DMS79 treated with DMSO at 0.1 percent for 48 hours (cell line): ENCODE measurements at regions not wholly inside any gene's neighbourhood (a gene's known extent, or its start where the extent isn't known, plus 50 kb on each side); places are given as distances from the start of the nearest gene placed in this dataset.

Experiments
- DNase-seq: peaks from one replicate; lab custom pipeline; 2025; lab: John Stamatoyannopoulos, UW

DNA sequence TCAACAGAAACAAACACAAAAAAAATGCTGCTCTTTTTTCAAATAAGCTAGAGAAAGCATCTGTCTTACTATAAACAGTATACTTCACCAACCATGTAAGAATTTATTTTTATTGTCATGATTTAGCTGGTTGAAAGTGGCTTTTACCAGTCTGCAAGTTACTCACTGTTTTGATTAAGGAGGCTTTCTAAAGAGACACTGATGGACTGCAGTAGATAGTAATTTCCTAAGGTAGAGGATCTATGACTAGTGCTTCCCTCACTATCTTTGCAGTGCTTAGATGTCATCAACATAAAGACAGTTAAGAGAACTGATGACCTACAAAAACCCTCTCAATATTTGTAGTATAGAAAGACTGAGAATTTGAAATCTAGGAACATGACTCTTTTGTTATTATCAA is 846.2 kb upstream of the AGA start:
- no peak for DNase-seq

DNA sequence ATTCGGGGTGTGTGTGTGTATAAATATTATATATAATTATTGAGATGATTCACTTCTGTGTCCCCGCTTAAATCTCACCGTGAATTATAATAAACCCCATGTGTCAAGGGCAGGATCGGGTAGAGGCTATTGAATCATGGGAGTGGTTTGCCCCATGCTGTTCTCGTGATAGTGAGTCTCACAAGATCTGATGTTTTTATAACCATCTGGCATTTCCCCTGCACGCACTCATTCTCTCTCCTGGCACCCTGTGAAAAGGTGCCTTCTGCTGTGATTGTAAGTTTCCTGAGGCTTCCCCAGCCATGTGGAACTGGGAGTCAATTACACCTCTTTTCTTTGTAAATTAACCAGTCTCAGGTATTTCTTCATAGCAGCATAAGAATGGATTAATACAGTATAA is 851.4 kb upstream of the AGA start:
- no peak for DNase-seq

DNA sequence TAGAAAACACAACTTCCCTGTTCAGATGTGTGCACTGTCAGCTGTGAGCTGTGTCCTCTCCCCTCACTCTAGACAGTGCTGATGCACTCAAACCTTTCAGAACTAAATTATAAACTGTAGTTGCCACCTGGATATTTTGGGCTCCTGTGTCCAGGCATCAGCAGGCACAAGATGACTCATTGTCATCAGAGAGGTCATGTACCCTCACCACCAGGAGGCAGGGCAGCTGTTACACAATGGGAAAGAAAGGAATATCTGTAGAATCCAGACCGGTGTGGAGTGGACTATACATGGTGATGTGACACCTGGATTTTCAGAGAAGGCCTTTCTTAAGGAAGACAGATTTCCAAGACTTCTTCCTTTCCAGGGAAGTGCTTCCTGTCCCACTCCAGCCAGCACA is 854.4 kb upstream of the AGA start:
- no peak for DNase-seq

DNA sequence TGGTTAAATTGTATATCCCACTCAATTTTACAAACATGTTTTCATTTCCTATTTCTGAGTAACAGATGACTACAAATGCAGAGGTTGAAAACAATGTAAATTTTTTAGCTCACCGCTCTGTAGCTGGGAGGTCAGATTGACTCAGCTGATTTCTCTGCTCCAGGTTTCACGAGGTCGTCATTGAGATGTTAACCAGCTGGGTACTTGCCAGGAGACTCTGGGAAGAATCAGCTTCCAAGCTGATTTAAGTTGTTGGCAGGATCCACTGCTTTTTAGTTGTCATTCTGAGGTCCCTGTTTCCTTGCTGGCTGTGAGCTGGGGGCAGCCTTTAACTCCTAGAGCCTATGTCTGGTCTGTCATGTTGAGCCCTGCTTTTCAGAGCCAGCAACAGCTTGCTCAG is 864.3 kb upstream of the AGA start:
- no peak for DNase-seq

DNA sequence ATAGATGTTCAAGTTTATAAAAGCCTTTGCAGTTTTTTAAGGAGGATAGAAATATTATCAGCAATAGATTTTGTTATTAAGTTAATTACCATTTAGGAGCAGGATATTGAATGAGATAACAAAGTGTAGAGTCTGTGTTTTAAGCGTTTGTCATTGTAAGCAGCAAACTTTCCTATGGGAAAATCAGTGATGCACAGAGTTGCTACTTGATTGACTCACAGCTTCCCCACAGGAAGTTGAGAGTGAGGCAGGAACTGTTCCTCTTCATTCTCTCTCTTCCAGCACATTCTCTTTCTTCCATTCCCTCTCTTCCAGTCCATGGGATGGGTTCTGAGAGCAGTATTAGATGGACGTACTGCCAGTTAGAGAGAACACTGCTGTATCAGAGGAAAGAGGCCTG is 867.7 kb upstream of the AGA start:
- DNase-seq: no peak

DNA sequence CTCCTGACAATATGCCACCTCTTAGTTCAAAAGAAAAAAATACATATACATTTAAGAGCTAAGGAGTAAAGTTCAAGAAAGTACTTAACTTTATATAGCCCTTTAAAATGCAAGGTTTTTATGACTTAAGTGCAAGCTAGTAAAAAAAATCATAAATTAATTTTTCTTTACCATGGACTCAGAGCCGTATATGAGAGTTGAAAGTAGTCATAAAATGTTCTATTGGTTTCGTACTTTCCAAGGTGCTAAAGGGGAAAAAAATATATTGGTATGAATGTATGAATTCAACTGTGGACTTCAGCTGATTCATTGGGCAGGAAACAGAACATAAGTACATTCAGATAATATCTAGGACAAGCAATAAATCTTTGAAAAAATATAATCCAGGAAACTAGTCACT is 869.8 kb upstream of the AGA start:
- DNase-seq: no peak

DNA sequence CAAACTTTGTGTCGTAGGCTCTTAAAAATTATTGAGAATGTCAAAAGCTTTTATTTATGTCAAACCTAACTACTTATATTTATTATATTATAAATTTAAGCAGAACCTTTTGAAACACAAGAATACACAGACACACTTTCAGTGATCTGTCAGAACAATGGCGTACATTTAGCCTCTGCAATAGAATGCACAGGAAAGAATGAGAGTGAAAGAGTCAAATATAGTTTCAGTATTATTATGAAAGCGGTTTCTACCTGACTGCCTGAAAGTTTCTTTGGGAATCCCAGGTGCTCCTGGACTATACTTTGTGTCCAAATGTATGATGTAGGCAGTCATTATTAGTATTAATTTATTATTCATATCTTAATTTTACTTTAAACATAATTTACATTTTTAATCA is 872.0 kb upstream of the AGA start:
- DNase-seq: no peak

DNA sequence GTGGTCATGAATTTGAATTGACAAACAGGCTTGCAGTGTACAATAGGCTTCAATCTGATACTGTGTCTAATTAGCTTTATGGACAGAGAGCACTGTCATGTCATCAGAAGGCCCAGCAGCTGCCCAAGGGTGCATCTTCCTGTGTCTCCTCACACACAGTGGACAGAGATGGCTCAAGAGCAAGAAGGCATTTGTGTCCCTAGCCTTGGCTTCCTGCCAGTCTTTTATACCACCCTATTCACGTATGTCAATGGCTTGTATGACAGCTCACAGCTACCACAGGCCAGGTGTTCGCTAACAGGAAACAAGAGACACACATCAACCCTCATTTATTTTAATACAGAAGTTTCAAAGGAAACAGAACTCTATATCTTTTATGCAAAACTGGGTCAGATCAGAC is 874.0 kb upstream of the AGA start:
- DNase-seq: no peak

DNA sequence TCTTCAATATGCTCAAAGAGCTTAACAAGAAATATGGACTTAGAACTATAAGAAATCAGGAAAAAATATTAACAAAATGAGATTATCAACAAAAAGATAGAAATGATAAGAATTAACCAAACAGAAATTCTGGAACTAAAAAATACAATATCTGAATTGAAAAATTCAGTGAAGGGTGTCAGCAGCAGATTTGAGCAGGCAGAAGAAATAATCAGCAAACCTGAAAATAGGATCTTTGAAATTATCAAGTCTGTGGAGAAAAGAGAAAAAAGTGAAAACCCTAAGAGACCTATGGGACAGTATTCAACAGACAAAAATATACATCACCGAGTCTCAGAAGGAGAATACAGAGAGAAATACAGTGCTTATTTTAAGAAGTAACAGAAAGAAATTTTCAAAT is 877.8 kb upstream of the AGA start:
- DNase-seq: no peak

DNA sequence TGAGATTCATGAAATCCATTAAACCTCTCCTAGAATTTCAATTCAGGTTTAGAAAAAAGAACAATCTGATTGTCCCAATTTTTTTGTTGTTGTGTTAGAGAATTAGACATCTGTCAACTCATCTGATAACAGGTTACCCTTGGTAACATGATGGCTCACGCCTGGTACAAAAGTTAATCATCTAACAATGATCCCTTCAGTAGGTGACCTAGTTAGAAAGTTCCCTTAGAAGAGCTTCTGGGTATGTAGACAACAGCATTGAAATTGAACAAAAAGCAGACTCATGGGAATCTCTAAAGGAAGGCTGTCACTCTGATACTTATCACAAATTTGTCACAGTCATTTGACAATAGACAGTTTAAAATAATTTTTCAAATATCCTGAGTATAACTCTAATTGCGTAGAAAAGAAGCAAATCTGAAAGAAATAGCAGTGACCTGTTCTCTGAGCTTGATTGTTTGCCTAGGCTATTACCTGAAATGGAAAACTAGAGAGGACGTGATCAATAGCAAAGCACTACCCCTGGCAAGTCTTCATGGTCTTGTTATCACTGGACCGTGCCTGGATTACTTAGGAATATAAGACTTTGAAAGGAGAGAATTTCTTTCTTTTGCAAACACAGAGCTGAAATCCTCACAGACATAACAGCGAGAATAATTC is 880.4 kb upstream of the AGA start:
- DNase-seq: no peak

DNA sequence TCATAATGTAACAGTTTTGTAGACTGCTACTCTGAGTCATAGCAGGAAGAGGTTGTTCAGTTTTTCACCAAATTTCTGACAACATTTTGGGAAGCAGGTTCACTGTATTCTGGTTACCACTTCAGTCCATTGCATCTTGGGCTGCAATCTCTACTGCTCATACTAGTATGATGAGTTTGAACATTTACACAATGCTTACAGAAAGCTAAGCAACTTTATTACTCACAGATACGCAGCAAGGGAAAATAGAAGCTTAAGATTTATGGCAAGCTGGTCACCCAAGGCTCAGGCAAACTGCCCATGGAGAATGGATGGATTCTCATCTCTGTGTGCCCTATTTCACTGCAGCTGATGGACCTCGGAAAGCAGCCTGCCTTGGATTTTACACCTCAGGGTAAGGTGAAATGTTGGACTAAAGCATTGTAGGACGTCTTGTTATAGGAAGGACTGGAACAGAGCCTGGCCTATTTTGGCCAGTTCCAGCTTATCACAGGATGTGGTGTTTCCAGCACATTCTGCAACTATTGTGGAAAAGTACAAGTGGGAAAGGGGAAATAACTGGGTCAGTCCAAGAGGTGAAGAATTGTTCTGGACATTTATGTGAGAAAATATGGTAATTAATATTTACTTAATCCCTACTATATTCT is 887.1 kb upstream of the AGA start:
- no peak for DNase-seq

DNA sequence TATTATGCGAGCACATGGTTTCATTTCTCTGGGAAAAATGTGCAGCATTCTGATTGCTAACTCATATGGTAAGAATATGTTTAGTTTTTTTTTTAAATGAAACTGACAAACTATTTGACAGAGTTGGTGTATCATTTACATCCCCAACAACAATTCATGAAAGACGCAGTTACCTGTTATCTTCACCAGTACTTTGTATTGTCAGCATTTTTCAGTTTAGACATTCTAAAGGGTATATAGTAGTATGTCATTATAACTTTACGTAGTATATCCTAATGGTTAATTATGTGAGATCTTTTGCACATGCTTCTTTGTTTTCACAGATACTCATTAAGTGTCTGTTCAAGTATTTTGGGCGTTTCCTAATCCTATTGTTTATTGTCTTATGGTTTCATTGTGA is 891.1 kb upstream of the AGA start:
- DNase-seq: no peak

DNA sequence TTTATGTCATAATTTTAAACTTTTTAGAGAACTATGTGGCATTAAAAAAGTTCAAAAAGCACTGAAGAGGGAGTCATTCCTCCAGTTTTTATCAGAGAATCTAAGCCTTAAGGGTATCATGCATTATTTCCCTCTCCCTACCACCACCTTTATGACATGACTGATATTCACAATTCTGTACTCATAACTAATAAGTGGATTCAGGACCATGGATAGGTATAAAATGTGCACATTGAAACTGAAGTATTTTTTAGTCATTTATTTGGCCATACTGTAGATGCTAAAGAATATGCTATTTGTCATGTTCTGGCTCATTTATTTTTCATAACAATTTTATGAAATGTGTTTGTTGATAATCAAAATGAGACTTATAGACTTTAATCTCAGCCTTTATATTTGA is 897.5 kb upstream of the AGA start:
- no peak for DNase-seq

DNA sequence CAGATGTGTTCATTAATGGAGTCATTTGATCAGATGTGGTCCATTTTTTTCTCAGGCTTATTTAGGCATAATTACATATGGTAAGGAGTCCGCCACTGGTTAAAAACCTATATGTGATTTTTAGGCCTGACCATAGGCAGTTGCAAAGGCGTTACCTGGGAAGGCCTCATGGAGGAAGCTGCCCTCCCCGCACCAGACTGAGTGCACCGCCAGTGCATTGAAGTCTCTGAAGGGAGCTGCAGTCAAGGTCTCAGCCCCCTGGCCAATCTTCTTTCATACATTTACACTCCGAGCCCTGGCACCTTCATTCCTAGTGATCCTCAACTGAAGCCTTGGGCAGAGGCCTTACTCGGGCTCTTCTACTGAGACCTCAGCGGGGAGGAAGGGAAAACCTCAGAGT is 898.2 kb upstream of the AGA start:
- DNase-seq: no peak

DNA sequence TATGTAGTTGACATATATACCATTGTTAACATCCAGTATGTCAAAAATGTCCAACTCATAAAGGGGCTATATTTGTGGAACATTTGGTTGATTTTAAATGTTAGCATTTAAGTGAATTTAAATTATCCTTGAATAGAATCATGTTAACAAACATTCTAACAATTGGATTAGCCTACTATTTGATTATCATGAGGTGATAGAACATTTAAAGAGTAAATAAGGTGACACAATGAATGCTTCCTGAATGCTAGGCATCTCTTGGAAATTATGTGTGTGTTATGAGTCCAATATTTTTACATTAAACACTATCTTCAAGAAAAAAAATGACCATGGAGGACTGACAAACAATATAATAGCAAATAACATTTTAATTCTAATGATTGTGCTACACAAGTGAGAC is 901.9 kb upstream of the AGA start:
- no peak for DNase-seq

DNA sequence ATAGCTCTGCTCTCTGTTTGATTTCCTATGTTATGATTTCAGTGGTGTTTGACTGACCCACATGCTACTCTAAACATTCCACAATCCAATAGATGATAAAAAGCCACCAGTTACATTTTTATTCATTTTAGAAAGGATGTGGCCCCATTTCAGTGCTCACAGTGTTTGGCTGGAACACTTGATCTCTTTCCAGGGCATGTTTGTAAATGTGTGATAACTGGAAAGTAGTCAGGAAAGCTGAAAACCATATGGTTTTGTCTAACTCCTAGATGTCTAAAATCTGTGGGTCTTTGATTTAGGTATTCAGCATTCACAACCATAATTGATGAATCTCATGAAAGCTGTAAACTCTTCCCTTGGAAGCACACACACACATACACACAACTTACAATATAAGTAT is 904.9 kb upstream of the AGA start:
- DNase-seq: no peak

DNA sequence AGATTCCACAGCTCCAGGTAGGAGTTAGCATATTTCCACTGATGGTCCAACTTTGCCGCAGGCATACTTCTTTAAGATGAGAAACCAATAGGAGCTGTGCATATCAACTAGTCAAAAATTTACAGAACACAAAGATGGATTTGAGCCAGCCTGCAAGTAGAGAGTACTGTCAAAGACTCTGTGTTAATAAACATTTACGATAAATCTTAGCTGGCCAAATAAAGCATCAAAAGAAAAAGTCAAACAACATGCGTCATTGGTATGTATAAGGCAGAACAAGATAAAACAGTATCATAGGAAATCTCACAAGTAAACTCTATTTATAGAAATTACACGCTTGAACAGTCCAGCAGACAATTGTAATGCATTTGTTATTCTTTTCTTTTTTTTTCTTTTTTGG is 907.4 kb upstream of the AGA start:
- DNase-seq: no peak

DNA sequence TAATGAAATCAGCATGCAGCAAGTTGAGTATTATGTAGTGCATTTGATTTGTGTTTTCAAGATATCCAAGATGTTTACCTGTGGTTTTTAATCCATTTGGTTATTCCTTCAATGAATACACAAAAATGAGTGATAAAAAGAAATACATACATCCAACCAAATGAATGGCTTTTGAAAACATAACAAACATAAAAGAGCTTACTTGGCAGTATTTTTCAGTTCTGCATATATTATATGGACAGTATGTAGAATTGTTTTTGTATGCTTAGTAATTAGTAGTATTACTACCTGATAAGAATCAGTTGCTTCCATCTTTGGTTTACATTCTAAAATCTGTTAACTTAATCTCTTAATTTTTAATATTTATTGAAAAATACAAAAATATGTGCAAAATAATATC is 908.9 kb upstream of the AGA start:
- DNase-seq: no peak

DNA sequence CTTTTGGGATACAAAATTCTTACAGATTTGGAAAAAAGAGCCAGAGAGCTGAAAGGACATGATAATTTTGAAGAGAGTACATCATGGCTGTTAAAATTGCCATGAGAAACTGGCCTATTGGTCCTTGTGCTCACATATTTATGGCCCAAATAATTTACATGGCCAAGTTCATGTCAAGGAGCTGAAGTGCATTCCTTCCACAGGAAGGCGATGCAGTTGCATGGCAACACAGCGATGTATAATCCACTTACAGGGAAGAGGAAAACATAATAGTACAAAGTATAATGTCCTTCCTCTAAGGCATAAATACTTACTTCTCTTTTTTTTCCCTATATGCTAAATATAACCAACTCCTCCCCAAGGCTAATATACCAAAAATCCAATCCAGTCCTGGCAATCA is 914.5 kb upstream of the AGA start:
- no peak for DNase-seq

DNA sequence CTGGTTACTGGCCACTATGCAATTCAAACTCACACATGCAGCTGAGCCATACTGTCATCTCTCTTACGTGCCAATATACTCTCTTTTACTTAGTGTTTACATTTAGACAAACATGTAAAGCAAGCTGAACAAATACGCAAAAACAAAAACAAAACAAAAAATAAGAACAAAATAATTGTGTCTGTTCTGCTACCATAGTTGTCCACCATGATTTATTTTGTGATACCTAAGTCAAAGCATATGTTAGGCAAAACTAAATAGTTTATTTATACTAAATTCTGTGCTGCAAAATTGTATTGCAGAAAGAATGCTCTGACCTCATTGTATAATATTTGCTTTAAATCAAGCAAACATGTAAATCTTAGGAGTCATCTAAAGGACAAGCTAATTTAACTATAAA is 943.2 kb upstream of the AGA start:
- DNase-seq: no peak

DNA sequence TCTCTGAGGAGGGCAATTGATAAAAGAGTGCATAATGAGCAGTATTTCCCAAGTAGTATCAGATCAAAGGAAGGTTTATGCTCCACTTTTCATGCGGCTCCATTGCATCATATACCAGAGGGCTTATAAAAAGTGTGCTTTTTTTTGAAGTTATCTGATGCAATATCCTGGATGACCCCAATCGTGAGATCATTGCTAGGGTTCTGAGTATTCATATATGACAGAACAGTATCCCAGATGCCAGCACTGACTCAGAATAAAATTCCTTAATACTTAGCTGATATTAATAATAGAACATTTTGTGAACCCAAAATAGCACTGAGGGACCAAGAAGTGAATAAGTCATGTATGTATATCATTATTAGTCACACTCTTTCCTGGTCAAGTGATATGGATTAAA is 945.5 kb upstream of the AGA start:
- no peak for DNase-seq

DNA sequence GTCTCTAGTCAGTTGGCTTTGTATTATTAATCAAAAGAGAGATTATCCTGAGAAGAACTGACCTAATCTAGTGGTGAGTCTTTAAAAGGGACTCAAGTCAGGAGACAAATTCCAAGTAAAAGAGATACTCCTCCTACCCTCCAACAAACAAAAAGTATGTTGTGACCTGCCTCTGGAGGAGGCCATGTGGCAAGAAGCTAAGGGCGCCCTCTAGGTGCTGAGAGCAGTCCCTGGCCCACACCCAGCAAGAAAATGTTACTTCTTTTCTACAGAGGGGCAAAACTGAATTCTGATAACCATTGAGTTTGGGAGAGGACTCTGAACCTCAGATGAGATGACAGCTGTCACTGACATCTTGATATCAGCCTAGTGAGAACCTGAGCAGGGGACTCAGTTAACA is 953.6 kb upstream of the AGA start:
- DNase-seq: no peak

DNA sequence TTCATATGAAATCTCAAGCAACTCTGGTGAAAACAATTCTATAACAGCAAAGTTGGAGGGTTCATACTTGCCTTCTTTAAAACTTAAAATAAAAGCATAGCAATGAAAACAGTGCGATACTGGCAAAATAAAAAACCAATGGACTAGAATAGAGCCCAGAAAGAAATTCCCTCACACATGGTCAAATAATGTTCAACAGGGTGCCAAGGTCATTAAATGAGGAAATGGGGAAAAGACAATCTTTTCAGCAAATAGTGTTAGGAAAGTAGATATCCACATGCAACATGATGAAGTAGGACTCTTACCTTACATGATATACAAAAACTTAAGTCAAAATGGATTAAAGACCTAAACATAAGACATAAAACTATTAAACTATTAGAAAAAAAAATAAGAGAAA is 970.2 kb upstream of the AGA start:
- no peak for DNase-seq

DNA sequence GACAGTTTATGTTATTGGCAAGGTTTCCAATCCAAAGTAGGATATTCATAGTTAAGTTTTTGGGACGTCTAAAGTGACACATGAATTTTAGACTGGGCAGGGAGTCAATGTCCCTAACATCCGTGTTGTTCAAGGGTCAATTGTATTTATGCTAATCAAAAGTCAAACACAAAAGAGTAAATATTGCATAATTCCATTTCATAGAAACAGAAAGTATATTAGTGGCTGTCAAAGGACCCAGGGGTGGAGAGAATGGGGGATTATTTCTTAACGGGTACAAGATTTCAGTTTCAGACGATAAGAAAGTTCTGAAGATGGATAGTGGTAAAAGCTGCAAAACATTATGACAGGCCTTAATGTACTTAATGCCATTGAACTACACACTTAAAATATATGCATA is 971.8 kb upstream of the AGA start:
- DNase-seq: no peak
